HepG2 (cell line): ENCODE measurements at regions not wholly inside any gene's neighbourhood (a gene's known extent, or its start where the extent isn't known, plus 50 kb on each side); places are given as distances from the start of the nearest gene placed in this dataset.

ENCODE experiments used
- CTCF ChIP-seq: sonication (generic); formaldehyde crosslinking; IDR thresholded peaks from 2 replicates; pipeline ENCODE4 v1.5.0; 2020; ENCODE audit warnings: mild to moderate bottlenecking, missing genetic modification reagents, moderate library complexity
- KDM5A ChIP-seq: fragments of 200-600 bp; sonication (generic); IDR thresholded peaks from 2 replicates; pipeline ENCODE4 v1.7.0; 2018; ENCODE audit warnings: antibody characterized with exemption, mild to moderate bottlenecking, low read length, borderline replicate concordance
- U2AF2 ChIP-seq: fragments of 200-400 bp; formaldehyde crosslinking; IDR thresholded peaks from 2 replicates; pipeline ENCODE4 v1.6.1; 2017; ENCODE audit warnings: low read depth, mild to moderate bottlenecking, low read length
- ZNF136 ChIP-seq: sonication (generic); formaldehyde crosslinking; IDR thresholded peaks from 2 replicates; pipeline ENCODE4 v1.8.1; 2022; ENCODE audit warnings: low read depth, mild to moderate bottlenecking, moderate library complexity, missing genetic modification reagents

- no peak for TF ChIP-seq CTCF (CRISPR knock-in tag)
- TF ChIP-seq U2AF2, result no peak
- no peak for TF ChIP-seq ZNF136 (CRISPR knock-in tag)
- TF ChIP-seq KDM5A, result no peak
These were observed 223.0 kb upstream of the SATB1 start for GRCh38 chr3:18648159-18648558.
